ENCODE measurements at regions not wholly inside any gene's neighbourhood (a gene's known extent, or its start where the extent isn't known, plus 50 kb on each side); places are given as distances from the start of the nearest gene placed in this dataset.

- Histone ChIP-seq H3K36me3 (ENCODE audit: control insufficient read depth in 2 of 2, extremely low read depth in 1 of 2, insufficient read depth in 2 of 2, low read length in 2 of 2) (no peaks in the 10 kb centered on the region), H2AFZ (ENCODE audit: control insufficient read depth, low read length) (no peak overlapping the region), H3K9me3 (ENCODE audit: control insufficient read depth, low read depth, low read length) (no peaks in the 10 kb centered on the region), H3K4me1 (ENCODE audit: control insufficient read depth, extremely low read depth, insufficient read depth, low read length) (no peaks in the 10 kb centered on the region), H3K27ac (ENCODE audit: control insufficient read depth, insufficient read depth, low read length) (no peak overlapping the region), H4K20me1 (ENCODE audit: control insufficient read depth, extremely low read depth, insufficient read depth, low read length) (no peaks in the 10 kb centered on the region), H3K4me3 (ENCODE audit: control insufficient read depth in 2 of 3, extremely low read depth in 1 of 3, insufficient read depth in 2 of 3, low read depth in 1 of 3, low read length in 3 of 3) (no peak overlapping the region), H3K79me2 (ENCODE audit: control insufficient read depth, insufficient read depth, low read length) (no peaks in the 10 kb centered on the region), H3K9ac (ENCODE audit: control insufficient read depth, extremely low read depth, insufficient read depth, low read length) (no peak overlapping the region), H3K9me1 (ENCODE audit: control insufficient read depth, extremely low read depth, insufficient read depth, low read length) (no peaks in the 10 kb centered on the region), H3K4me2 (ENCODE audit: control insufficient read depth, extremely low read depth, insufficient read depth, low read depth, low read length) (no peak overlapping the region), H3K27me3 (ENCODE audit: control insufficient read depth, extremely low read depth, insufficient read depth, low read length) (peaks cover 4% of the 10 kb centered on the region)
- DNase-seq (ENCODE audit: low read depth, low spot score) (no peak), FAIRE-seq (no peak)
- dilution Hi-C loops (cut with MboI; ENCODE audit: extremely low pct_ligation_motif_present, low sequenced_read_pairs): no loop called here
- TF ChIP-seq CTCF (optimal IDR thresholded peaks at IDR 0.05 in 1 of 3, IDR thresholded peaks at IDR 0.05 in 1 of 3, conservative IDR thresholded peaks at IDR 0.05 in 1 of 3; ENCODE audit: extremely low read depth in 1 of 3, insufficient read depth in 2 of 3, low read length in 3 of 3) (peak; percentile 73 to 84 (median 82)), EZH2 (IDR thresholded peaks at IDR 0.05; ENCODE audit: low read length) (no peak)
Observed at GRCh38 chr2:225282858-225283710, 116.4 kb upstream of the NYAP2 start.

GRCh38 chr2:225276207-225276606 lies 123.3 kb upstream of the NYAP2 start:
- FAIRE-seq: no peak
- Histone ChIP-seq H3K36me3 (ENCODE audit: control insufficient read depth in 2 of 2, extremely low read depth in 1 of 2, insufficient read depth in 2 of 2, low read length in 2 of 2) (no peaks in the 10 kb centered on the region), H3K9ac (ENCODE audit: control insufficient read depth, extremely low read depth, insufficient read depth, low read length) (no peak overlapping the region), H3K4me1 (ENCODE audit: control insufficient read depth, extremely low read depth, insufficient read depth, low read length) (peaks cover 2% of the 10 kb centered on the region), H3K79me2 (ENCODE audit: control insufficient read depth, insufficient read depth, low read length) (no peaks in the 10 kb centered on the region), H3K9me1 (ENCODE audit: control insufficient read depth, extremely low read depth, insufficient read depth, low read length) (no peaks in the 10 kb centered on the region), H3K9me3 (ENCODE audit: control insufficient read depth, low read depth, low read length) (peaks cover 4% of the 10 kb centered on the region), H2AFZ (ENCODE audit: control insufficient read depth, low read length) (no peak overlapping the region), H3K4me2 (ENCODE audit: control insufficient read depth, extremely low read depth, insufficient read depth, low read depth, low read length) (no peak overlapping the region), H3K27ac (ENCODE audit: control insufficient read depth, insufficient read depth, low read length) (no peak overlapping the region), H4K20me1 (ENCODE audit: control insufficient read depth, extremely low read depth, insufficient read depth, low read length) (no peaks in the 10 kb centered on the region), H3K4me3 (ENCODE audit: control insufficient read depth in 2 of 3, extremely low read depth in 1 of 3, insufficient read depth in 2 of 3, low read depth in 1 of 3, low read length in 3 of 3) (no peak overlapping the region), H3K27me3 (ENCODE audit: control insufficient read depth, extremely low read depth, insufficient read depth, low read length) (peaks cover 4% of the 10 kb centered on the region)
- TF ChIP-seq EZH2 (IDR thresholded peaks at IDR 0.05; ENCODE audit: low read length) (no peak), CTCF (optimal IDR thresholded peaks at IDR 0.05 in 1 of 3, IDR thresholded peaks at IDR 0.05 in 1 of 3, conservative IDR thresholded peaks at IDR 0.05 in 1 of 3; ENCODE audit: extremely low read depth in 1 of 3, insufficient read depth in 2 of 3, low read length in 3 of 3) (no peak)
- no peak for DNase-seq (ENCODE audit: low read depth, low spot score)
- dilution Hi-C loops (cut with MboI; ENCODE audit: extremely low pct_ligation_motif_present, low sequenced_read_pairs): no loop called here

Measured in keratinocyte (primary cell).